PC-3 (cell line): ENCODE measurements at regions not wholly inside any gene's neighbourhood (a gene's known extent, or its start where the extent isn't known, plus 50 kb on each side); places are given as distances from the start of the nearest gene placed in this dataset.

ENCODE experiments used
- ATAC-seq: fragments of 200-7000 bp; cut with Tn5 transposase; 2 replicates; pipeline ENCODE4 v1.9.1; 2020; ENCODE audit warnings: mild to moderate bottlenecking, moderate library complexity
- BruUV-seq: library from RNA; stranded (reverse); fragments of 400-500 nt; replicated peaks from 2 replicates; lab custom pipeline; 2021; lab: Mats Ljungman, UMichigan
- CTCF ChIA-PET: fragments of 300-600 bp; sonication (Branson Sonifier 250); formaldehyde crosslinking; loops from one replicate; lab custom pipeline; 2022; ENCODE audit warnings: antibody characterized with exemption; lab: Charles Lee
- POLR2A ChIA-PET: fragments of 300-600 bp; sonication (Branson Sonifier 250); formaldehyde crosslinking; loops from one replicate; lab custom pipeline; 2022; ENCODE audit warnings: antibody characterized with exemption; ENCODE audit not compliant: unreplicated experiment; lab: Charles Lee
- DNase-seq: peaks from one replicate; pipeline ENCODE4 v3.0.0-alpha.2; 2015
- H2AFZ ChIP-seq: fragments of 300-600 bp; sonication (generic); 2 replicates; pipeline ENCODE4 v1.6.0; 2016; ENCODE audit warnings: antibody characterized with exemption, low read length
- H3F3A ChIP-seq: fragments of 300-600 bp; sonication (generic); one replicate; pipeline ENCODE4 v1.6.0; 2017; ENCODE audit warnings: antibody characterized with exemption, low read length, control low read depth, mild to moderate bottlenecking; ENCODE audit not compliant: unreplicated experiment
- H3K27ac ChIP-seq: fragments of 300-600 bp; sonication (generic); 2 replicates; pipeline ENCODE4 v1.5.1; 2016; ENCODE audit warnings: mild to moderate bottlenecking, low read length
- H3K27me3 ChIP-seq: fragments of 300-600 bp; sonication (generic); 2 replicates; pipeline ENCODE4 v1.6.1; 2016; ENCODE audit warnings: low read length, mixed read lengths
- H3K36me3 ChIP-seq: fragments of 300-600 bp; sonication (generic); 2 replicates; pipeline ENCODE4 v1.6.1; 2016; ENCODE audit warnings: low read depth, mixed run types, low read length, mixed read lengths
- H3K4me1 ChIP-seq: fragments of 300-600 bp; sonication (generic); 2 replicates; pipeline ENCODE4 v1.5.1; 2016; ENCODE audit warnings: low read length; ENCODE audit not compliant: insufficient read depth
- H3K4me2 ChIP-seq: fragments of 300-600 bp; sonication (generic); 2 replicates; pipeline ENCODE4 v1.6.0; 2016; ENCODE audit warnings: low read length
- H3K4me3 ChIP-seq: fragments of 300-600 bp; sonication (generic); 2 replicates; pipeline ENCODE4 v1.5.1; 2016; ENCODE audit warnings: mild to moderate bottlenecking, low read length, mixed read lengths
- H3K79me2 ChIP-seq: fragments of 300-600 bp; sonication (generic); 2 replicates; pipeline ENCODE4 v1.6.1; 2017; ENCODE audit warnings: low read length, mixed read lengths
- H3K9ac ChIP-seq: fragments of 300-600 bp; sonication (generic); 2 replicates; pipeline ENCODE4 v1.6.0; 2016; ENCODE audit warnings: mild to moderate bottlenecking, low read length
- H3K9me2 ChIP-seq: fragments of 300-600 bp; sonication (generic); replicated peaks from 2 replicates; pipeline ENCODE4 v1.6.1; 2016; ENCODE audit warnings: mixed run types, low read length, mixed read lengths
- H3K9me3 ChIP-seq: fragments of 300-600 bp; sonication (generic); 2 replicates; pipeline ENCODE4 v1.6.1; 2016; ENCODE audit warnings: low read length, mixed read lengths
- H4K20me1 ChIP-seq: fragments of 300-600 bp; sonication (generic); 2 replicates; pipeline ENCODE4 v1.6.1; 2016; ENCODE audit warnings: low read length, mixed read lengths
- CTCF ChIP-seq: fragments of 300-600 bp; sonication (generic); conservative IDR thresholded peaks from 2 replicates; pipeline ENCODE4 v1.5.1; 2017; ENCODE audit warnings: antibody characterized with exemption, low read depth, mild to moderate bottlenecking, low read length
- EZH2 ChIP-seq: fragments of 300-600 bp; sonication (generic); IDR thresholded peaks from one replicate; pipeline ENCODE4 v1.6.1; 2017; ENCODE audit warnings: antibody characterized with exemption, mild to moderate bottlenecking, low read length; ENCODE audit not compliant: unreplicated experiment
- EZH2phosphoT487 ChIP-seq: fragments of 300-600 bp; sonication (generic); IDR thresholded peaks from 2 replicates; pipeline ENCODE4 v1.6.1; 2018; ENCODE audit warnings: mild to moderate bottlenecking, antibody characterized with exemption, low read length, borderline replicate concordance
- intact Hi-C: fragments of 100-400 bp; cut with micrococcal nuclease; formaldehyde crosslinking; loops from 2 replicates; pipeline ENCODE4 v1.9.0; 2023

DNA sequence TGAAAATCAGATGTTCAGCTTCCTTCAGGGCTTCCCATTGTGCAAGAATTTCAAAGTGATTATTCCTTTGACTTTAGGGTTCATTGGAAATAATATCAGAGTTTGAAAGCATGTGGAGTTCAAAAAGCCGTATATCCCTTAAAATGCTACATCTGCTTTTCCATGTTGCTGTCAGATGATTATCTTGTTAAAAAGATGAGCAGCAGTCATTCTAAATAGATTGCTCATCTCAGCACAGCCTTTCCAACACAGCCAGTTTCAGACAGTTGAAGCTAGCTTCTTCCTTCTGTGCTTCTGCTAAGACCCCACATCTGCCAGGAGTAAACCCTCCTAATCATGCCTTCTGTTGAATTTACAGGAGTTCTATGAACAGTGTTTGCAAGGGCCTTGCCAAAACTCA is 204.4 kb upstream of the PTER start:
- intact Hi-C loops = no loop called here
- Histone ChIP-seq H3K4me1 (no peaks in the 10 kb centered on the region), H4K20me1 (no peaks in the 10 kb centered on the region), H3K9me2 (no peaks in the 10 kb centered on the region), H3K4me3 (no peak overlapping the region), H3K9me3 (no peaks in the 10 kb centered on the region), H3K79me2 (no peaks in the 10 kb centered on the region), H3K27me3 (no peaks in the 10 kb centered on the region), H2AFZ (no peak overlapping the region), H3K36me3 (no peaks in the 10 kb centered on the region), H3K27ac (no peak overlapping the region), H3F3A (no peaks in the 10 kb centered on the region), H3K9ac (no peak overlapping the region), H3K4me2 (no peak overlapping the region)
- POLR2A ChIA-PET = no interaction called here
- CTCF ChIA-PET = no interaction called here
- no peak for DNase-seq
- no TSS peak for BruUV-seq
- ATAC-seq = no peak
- TF ChIP-seq EZH2 (no peak), CTCF (no peak), EZH2phosphoT487 (no peak)

GRCh38 chr10:16234916-16235315 is 201.9 kb upstream of the PTER start:
- intact Hi-C loops = no loop called here
- H3K4me3 ChIP-seq = no peak overlapping the region
- no peak overlapping the region for H3K4me2 ChIP-seq
- H3K27me3 ChIP-seq = no peaks in the 10 kb centered on the region
- ATAC-seq (no peak), DNase-seq (no peak)
- ChIA-PET POLR2A (no interaction called here), CTCF (no interaction called here)
- no peaks in the 10 kb centered on the region for H3F3A ChIP-seq
- H4K20me1 ChIP-seq = no peaks in the 10 kb centered on the region
- no peaks in the 10 kb centered on the region for H3K36me3 ChIP-seq
- no peak overlapping the region for H3K27ac ChIP-seq
- no peak overlapping the region for H2AFZ ChIP-seq
- no TSS peak for BruUV-seq
- no peak for TF ChIP-seq EZH2
- TF ChIP-seq EZH2phosphoT487 = no peak
- no peak for TF ChIP-seq CTCF
- no peak overlapping the region for H3K9ac ChIP-seq
- H3K9me2 ChIP-seq = no peaks in the 10 kb centered on the region
- no peaks in the 10 kb centered on the region for H3K4me1 ChIP-seq
- no peaks in the 10 kb centered on the region for H3K79me2 ChIP-seq
- H3K9me3 ChIP-seq = no peaks in the 10 kb centered on the region

DNA sequence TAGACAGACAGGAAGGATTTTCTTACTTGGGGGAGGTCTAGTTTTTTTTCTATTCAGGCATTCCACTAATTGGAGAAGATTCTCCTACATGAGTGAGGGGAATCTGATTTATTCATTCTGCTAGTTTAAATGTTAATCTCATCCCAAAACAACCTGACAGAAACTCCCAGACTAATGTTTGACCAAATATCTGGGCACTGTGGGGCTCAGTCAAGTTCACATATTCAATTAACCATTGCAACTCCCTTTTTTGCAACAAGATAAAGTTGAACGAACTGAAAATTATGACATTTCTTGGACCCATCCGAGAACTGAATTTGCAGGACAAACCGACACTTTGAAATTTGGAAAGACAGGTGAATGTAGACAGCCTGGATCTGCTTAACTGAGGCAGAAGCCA is 194.4 kb upstream of the PTER start:
- H3K4me3 ChIP-seq = no peak overlapping the region
- H3K4me2 ChIP-seq = no peak overlapping the region
- intact Hi-C loops = no loop called here
- BruUV-seq = no TSS peak
- ATAC-seq (no peak), DNase-seq (no peak)
- H3K27me3 ChIP-seq = no peaks in the 10 kb centered on the region
- H2AFZ ChIP-seq = no peak overlapping the region
- ChIA-PET POLR2A (no interaction called here), CTCF (no interaction called here)
- no peaks in the 10 kb centered on the region for H3K9me2 ChIP-seq
- H3K9ac ChIP-seq = no peak overlapping the region
- H3K4me1 ChIP-seq = no peaks in the 10 kb centered on the region
- TF ChIP-seq CTCF (no peak), EZH2phosphoT487 (no peak), EZH2 (no peak)
- no peaks in the 10 kb centered on the region for H3K79me2 ChIP-seq
- H3K9me3 ChIP-seq = no peaks in the 10 kb centered on the region
- H3K36me3 ChIP-seq = no peaks in the 10 kb centered on the region
- H3F3A ChIP-seq = no peaks in the 10 kb centered on the region
- H3K27ac ChIP-seq = no peak overlapping the region
- no peaks in the 10 kb centered on the region for H4K20me1 ChIP-seq
